ENCODE measurements at regions not wholly inside any gene's neighbourhood (a gene's known extent, or its start where the extent isn't known, plus 50 kb on each side); places are given as distances from the start of the nearest gene placed in this dataset.
"Not testable (repeated sequence)": the region's sequence is repeated elsewhere in the genome, so short reads cannot be mapped to it uniquely, and the experiment has no call there.

DNA sequence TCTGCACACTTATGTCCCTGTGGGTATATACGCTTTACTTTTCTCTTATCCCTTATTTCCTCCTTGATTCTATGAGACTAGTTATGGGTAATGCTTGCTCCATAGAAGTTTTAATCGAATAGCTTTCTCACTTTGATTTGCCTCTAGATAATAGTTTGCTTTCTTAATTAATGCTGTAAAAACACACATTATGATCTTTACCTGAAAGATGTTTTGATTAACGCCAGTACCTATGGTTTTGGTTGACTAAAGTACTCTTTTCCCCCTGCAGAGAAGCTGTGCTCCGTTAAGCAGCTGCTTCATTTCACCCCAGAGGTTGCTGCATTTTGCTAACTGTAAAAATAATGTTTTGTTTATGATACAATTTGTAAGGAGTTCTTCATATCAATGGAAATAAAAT lies 362.3 kb downstream of the FLRT2 start:
- Mint-ChIP-seq H3K4me3 (no peak overlapping the region), H3K36me3 (no peaks in the 10 kb centered on the region), H3K27me3 (no peaks in the 10 kb centered on the region), H3K9me3 (no peaks in the 10 kb centered on the region), H3K27ac (no peak overlapping the region), H3K4me1 (ENCODE audit: low read depth) (no peaks in the 10 kb centered on the region)
- CTCF ChIA-PET = no interaction called here
- POLR2A ChIA-PET = no interaction called here
- no peak for DNase-seq
- intact Hi-C loops (cut with micrococcal nuclease) = no loop called here

DNA sequence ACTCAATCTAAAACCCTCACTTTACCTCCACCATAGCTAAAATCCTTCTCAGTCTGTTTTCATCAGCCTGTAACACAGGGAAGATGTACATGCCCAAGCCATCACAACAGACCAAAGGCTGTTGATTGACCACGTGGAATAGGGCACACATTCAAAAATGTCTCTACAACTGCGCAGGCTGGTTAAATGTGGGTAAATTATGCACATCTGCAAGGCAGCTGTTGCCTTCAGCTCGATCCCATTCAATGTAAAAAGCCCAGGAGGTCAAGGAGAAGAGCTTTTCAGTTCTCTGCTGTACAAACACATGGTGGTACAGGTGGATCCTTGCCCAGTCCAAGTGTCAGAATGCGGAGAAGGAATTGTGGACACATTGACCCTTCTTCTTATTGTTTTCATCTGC lies 354.0 kb downstream of the FLRT2 start:
- Mint-ChIP-seq H3K4me3 (no peak overlapping the region), H3K27me3 (no peaks in the 10 kb centered on the region), H3K9me3 (peaks cover 3% of the 10 kb centered on the region), H3K27ac (no peak overlapping the region), H3K36me3 (no peaks in the 10 kb centered on the region), H3K4me1 (ENCODE audit: low read depth) (no peaks in the 10 kb centered on the region)
- ChIA-PET POLR2A (no interaction called here), CTCF (no interaction called here)
- intact Hi-C loops (cut with micrococcal nuclease) = no loop called here
- no peak for DNase-seq

DNA sequence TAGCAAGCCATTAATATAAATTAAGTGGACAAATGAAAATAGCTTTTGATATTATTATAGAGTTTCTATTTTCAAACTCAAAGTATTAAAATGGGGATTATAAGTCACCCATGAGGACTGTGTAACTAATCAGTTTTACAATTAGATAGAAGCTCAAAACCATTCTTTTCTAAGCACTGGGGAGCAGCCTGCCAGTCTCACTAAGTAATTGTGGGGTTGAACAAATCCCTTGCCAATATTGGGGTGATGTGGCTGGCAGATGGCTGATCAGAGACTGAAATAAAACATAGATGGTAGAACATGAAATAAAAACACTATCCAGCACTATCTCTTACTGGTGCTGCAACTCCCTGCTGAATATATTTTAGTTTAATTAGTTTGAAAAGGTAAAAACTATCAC lies 353.2 kb downstream of the FLRT2 start:
- intact Hi-C loops (cut with micrococcal nuclease) = no loop called here
- CTCF ChIA-PET = no interaction called here
- no peaks in the 10 kb centered on the region for H3K4me1 Mint-ChIP-seq (ENCODE audit: low read depth)

DNA sequence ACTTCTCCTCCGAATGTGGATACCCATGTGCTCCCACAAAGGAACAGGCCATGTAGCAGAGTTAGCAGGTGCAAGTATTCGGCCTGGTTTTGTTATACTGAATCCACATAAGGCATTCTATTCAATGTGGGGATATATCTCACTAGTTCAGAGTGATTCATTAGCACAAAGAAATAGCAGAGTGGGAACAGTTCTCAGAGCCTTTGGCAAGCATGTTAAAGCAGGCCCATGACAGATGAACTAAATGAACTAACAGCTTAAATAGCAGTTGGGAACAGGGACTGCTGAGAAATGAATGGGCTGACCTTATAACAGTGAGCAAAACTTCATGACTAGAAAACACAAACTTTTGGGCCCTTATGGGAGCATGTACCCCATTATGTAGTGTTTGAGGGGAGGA lies 352.0 kb downstream of the FLRT2 start:
- POLR2A ChIA-PET = no interaction called here
- H3K27me3 Mint-ChIP-seq = no peaks in the 10 kb centered on the region
- H3K9me3 Mint-ChIP-seq = peaks cover 3% of the 10 kb centered on the region
- no peaks in the 10 kb centered on the region for H3K4me1 Mint-ChIP-seq (ENCODE audit: low read depth)
- H3K4me3 Mint-ChIP-seq = no peak overlapping the region
- no peak overlapping the region for H3K27ac Mint-ChIP-seq
- H3K36me3 Mint-ChIP-seq = no peaks in the 10 kb centered on the region
- DNase-seq = no peak
- CTCF ChIA-PET = no interaction called here
- intact Hi-C loops (cut with micrococcal nuclease) = no loop called here

More for the DNA sequence above, 353.2 kb downstream of the FLRT2 start:
- DNase-seq = no peak
- Mint-ChIP-seq H3K9me3 (peaks cover 3% of the 10 kb centered on the region), H3K36me3 (no peaks in the 10 kb centered on the region), H3K4me3 (no peak overlapping the region), H3K27ac (no peak overlapping the region), H3K27me3 (no peaks in the 10 kb centered on the region)
- POLR2A ChIA-PET = no interaction called here

DNA sequence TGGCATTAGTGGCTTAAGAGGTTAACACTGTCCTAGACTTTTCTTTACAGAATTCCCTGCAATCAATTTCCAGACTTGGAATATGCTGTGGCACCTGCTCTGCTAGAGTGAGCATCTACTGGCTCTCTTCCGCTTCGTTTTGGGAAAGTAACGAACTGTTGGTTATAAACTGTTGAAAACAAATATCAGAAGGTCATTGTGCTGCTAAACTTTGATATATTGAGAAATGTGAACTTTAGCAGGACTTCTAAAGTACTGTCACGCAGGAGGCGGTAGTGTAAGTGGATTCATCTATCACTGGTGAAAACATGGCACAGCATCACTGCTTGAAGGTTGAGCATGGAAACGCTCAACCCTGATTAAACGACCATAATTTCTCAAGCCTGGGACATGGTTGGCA lies 348.9 kb downstream of the FLRT2 start:
- Mint-ChIP-seq H3K36me3 (no peaks in the 10 kb centered on the region), H3K4me1 (ENCODE audit: low read depth) (no peaks in the 10 kb centered on the region), H3K9me3 (no peaks in the 10 kb centered on the region), H3K4me3 (no peak overlapping the region), H3K27me3 (no peaks in the 10 kb centered on the region), H3K27ac (no peak overlapping the region)
- DNase-seq = no peak
- ChIA-PET CTCF (no interaction called here), POLR2A (no interaction called here)
- intact Hi-C loops (cut with micrococcal nuclease) = no loop called here

DNA sequence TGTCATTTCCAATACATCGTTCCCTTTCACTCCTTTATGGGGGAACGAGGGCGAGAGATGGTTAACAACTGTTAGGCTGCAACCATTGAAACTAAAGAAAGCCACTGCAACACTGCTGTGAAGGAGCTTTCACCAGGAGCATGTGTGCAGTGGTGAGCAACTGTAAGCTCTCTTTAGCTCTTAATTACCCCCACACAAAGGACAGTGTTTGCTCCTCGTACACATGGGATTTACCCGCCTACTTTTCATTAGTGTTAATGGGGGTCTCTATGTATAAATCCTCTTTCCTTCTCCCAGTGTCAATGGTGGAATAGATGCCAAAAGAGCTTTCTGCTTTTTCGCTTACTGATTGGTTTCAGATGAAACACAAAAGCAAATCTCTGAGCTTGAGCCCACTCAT lies 343.1 kb downstream of the FLRT2 start:
- peaks cover 2% of the 10 kb centered on the region for H3K9me3 Mint-ChIP-seq
- H3K36me3 Mint-ChIP-seq = no peaks in the 10 kb centered on the region
- CTCF ChIA-PET = no interaction called here
- no peaks in the 10 kb centered on the region for H3K27me3 Mint-ChIP-seq
- intact Hi-C loops (cut with micrococcal nuclease) = no loop called here
- POLR2A ChIA-PET = no interaction called here
- no peaks in the 10 kb centered on the region for H3K4me1 Mint-ChIP-seq (ENCODE audit: low read depth)
- H3K27ac Mint-ChIP-seq = no peak overlapping the region
- no peak for DNase-seq
- H3K4me3 Mint-ChIP-seq = no peak overlapping the region

DNA sequence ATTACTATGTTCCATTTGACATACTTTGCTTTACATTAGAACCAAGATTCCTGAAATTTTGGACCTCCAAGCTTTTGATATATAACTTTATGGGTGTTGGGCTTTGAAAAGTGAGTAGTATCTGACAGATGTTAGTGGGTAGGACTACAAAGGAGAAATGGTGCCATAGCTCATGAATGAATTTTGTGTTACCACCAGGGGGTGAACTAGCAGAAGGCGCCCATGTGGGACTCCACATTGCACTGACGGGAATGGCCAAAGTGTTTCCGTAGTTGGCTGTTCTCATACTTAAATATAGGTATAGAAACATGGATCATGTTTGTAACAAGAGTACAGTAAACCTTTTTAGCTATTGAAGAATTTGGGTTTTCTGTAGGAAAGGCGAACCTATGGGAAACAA lies 337.5 kb downstream of the FLRT2 start:
- DNase-seq = no peak
- peaks cover 2% of the 10 kb centered on the region for H3K9me3 Mint-ChIP-seq
- intact Hi-C loops (cut with micrococcal nuclease) = no loop called here
- H3K4me1 Mint-ChIP-seq (ENCODE audit: low read depth) = no peaks in the 10 kb centered on the region
- ChIA-PET CTCF (interaction anchor here (0.6 to 1.3 kb wide), 3 partner anchors 9 to 192 kb away, joined by 3 read pairs; no protein-coding TSS in a partner anchor), POLR2A (interaction anchor here (0.6 kb wide), 1 partner anchor 65 kb away, joined by 4 read pairs; no protein-coding TSS in a partner anchor)
- H3K36me3 Mint-ChIP-seq = no peaks in the 10 kb centered on the region
- no peaks in the 10 kb centered on the region for H3K27me3 Mint-ChIP-seq
- H3K27ac Mint-ChIP-seq = no peak overlapping the region
- no peak overlapping the region for H3K4me3 Mint-ChIP-seq

DNA sequence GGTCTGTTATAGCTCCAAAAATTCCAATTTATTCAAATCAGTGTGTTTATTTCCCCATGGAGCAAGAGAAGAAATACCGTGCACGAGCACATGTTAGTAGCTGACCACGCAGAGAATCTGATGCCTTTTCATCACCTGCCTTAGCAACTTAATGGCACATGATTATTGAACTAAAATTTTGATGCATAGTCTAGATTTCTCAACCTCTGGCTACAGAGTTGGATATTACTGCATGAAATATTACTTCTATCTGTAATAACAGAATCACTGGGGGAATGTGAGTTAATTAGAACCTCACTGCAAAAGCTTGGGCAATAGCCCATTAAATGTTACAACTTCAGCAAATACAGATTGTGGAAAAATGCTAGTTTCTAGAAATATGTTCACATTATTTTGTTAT lies 335.8 kb downstream of the FLRT2 start:
- H3K36me3 Mint-ChIP-seq = no peaks in the 10 kb centered on the region

DNA sequence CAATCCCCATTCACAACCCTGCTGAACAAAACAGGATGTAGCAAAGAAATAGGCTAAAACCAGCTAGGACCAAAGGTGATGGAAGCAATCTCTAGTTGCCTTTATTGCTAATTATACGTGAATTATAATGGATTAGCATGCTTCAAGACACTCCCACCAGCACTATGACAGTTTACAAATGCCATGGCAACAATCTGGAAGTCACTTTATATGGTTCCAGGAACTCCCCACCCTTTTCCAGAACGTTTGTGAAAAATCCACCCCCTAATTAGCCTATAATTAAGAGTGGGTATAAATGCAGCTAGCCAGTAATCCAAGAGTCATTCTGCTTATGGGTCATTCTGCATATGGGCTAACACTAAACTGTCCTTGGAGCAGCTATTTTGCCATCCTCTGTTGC lies 328.7 kb downstream of the FLRT2 start:
- intact Hi-C loops (cut with micrococcal nuclease) = loop anchor here (10.0 kb wide), 1 partner anchor 176 kb away; no protein-coding TSS in a partner anchor
- Mint-ChIP-seq H3K4me1 (ENCODE audit: low read depth) (no peaks in the 10 kb centered on the region), H3K4me3 (no peak overlapping the region), H3K36me3 (no peaks in the 10 kb centered on the region), H3K27me3 (peaks cover 3% of the 10 kb centered on the region), H3K27ac (no peak overlapping the region), H3K9me3 (peaks cover 2% of the 10 kb centered on the region)
- no peak for DNase-seq
- ChIA-PET POLR2A (no interaction called here), CTCF (no interaction called here)

More for the DNA sequence above, 335.8 kb downstream of the FLRT2 start:
- Mint-ChIP-seq H3K4me3 (no peak overlapping the region), H3K4me1 (ENCODE audit: low read depth) (no peaks in the 10 kb centered on the region), H3K27me3 (peaks cover 2% of the 10 kb centered on the region), H3K27ac (no peak overlapping the region), H3K9me3 (peaks cover 2% of the 10 kb centered on the region)
- CTCF ChIA-PET = interaction anchor here (0.7 kb wide), 1 partner anchor 14 kb away, joined by 3 read pairs; no protein-coding TSS in a partner anchor
- intact Hi-C loops (cut with micrococcal nuclease) = no loop called here
- POLR2A ChIA-PET = no interaction called here
- DNase-seq = no peak

DNA sequence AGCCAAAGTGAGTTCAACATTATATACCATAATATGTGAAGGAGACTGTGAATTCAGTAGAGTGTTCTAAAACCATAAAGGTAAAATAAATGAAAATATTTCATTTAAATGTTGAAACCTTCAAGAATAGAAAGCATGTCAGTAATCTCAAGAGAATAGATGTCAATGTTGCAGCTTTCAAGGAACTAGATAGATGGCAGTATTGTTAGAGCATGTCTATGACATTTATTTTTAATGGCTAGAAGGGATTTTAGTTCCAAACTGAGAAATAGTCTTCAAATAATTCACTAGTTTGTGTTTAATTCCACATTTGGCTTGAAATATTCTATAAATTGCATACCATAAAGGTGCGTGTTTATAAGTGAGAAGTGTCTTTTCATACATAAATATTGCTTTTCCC lies 326.5 kb downstream of the FLRT2 start:
- Mint-ChIP-seq H3K4me3 (no peak overlapping the region), H3K4me1 (ENCODE audit: low read depth) (no peaks in the 10 kb centered on the region), H3K36me3 (no peaks in the 10 kb centered on the region), H3K27me3 (peaks cover 1% of the 10 kb centered on the region), H3K27ac (no peak overlapping the region), H3K9me3 (peaks cover 2% of the 10 kb centered on the region)
- no peak for DNase-seq
- intact Hi-C loops (cut with micrococcal nuclease) = loop anchor here (10.0 kb wide), 1 partner anchor 178 kb away; no protein-coding TSS in a partner anchor
- ChIA-PET POLR2A (no interaction called here), CTCF (interaction anchor here (1.1 kb wide), 1 partner anchor 11 kb away, joined by 3 read pairs; no protein-coding TSS in a partner anchor)

DNA sequence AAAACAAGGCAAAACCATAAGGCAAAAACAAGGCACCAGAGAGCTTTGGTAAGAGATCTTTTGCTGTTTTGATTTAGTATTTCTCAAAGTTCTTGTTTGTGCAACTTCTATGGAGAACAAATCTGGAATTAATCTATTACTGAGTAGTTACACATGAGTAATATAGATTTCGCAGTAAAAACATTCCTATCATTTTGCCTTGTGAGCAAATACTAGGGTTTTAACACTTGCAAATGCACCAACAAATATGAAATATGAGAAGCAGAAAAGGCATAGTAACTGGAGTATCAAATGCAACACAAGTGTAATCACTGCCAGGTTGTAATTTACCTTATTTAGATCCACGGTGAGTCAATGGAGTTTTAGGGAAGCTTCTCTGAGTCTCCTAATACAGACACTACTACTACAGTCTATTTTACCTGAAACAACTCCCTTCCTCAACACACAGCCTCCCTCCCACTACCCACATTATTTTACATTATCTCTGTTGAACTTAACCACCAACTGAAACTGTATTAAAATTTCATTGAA lies 324.1 kb downstream of the FLRT2 start:
- Mint-ChIP-seq H3K4me3 (no peak overlapping the region), H3K9me3 (peaks cover 2% of the 10 kb centered on the region), H3K27ac (no peak overlapping the region), H3K4me1 (ENCODE audit: low read depth) (no peaks in the 10 kb centered on the region), H3K27me3 (peaks cover 1% of the 10 kb centered on the region), H3K36me3 (no peaks in the 10 kb centered on the region)
- ChIA-PET POLR2A (no interaction called here), CTCF (no interaction called here)
- intact Hi-C loops (cut with micrococcal nuclease) = loop anchor here (10.0 kb wide), 1 partner anchor 181 kb away; no protein-coding TSS in a partner anchor
- no peak for DNase-seq

DNA sequence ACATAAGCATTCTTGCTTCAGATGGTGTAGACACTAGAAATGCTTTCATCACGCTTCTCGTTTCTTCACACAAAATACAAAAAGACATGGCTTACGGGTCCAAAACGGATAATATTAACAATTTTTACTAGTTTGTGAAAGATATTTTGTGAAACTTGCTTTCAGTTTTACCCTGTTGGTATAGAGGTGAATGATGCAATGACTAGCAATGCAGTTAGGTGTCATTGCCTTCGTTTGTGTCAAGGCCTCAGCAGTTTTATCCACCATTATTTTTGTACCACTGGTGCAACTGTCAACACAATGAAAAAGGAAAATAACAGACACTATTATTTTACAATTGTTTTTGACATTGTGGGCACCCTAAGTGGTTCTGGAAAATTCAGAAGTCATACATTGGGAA lies 323.0 kb downstream of the FLRT2 start:
- Mint-ChIP-seq H3K4me1 (ENCODE audit: low read depth) (no peaks in the 10 kb centered on the region), H3K4me3 (no peak overlapping the region), H3K27me3 (peaks cover 1% of the 10 kb centered on the region), H3K9me3 (peaks cover 2% of the 10 kb centered on the region), H3K27ac (no peak overlapping the region), H3K36me3 (no peaks in the 10 kb centered on the region)
- CTCF ChIA-PET = no interaction called here
- no peak for DNase-seq
- intact Hi-C loops (cut with micrococcal nuclease) = loop anchor here (10.0 kb wide), 1 partner anchor 182 kb away; no protein-coding TSS in a partner anchor
- POLR2A ChIA-PET = no interaction called here

DNA sequence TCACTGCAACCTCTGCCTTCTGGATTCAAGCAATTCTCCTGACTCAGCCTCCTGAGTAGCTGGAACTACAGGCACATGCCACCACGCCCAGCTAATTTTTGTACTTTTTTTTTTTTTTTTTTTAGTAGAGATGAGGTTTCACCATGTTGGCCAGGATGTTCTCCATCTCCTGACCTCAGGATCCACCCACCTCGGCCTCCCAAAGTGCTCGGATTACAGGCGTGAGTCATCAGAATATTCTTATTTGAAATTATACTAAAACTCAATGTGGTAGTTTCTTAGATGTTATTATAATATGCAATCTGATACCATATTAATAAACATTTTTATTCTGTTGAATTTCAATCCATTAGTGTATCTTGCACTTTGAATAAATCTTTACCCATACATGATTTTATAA lies 322.2 kb downstream of the FLRT2 start:
- H3K4me1 Mint-ChIP-seq (ENCODE audit: low read depth); H3K27me3 Mint-ChIP-seq; H3K9me3 Mint-ChIP-seq; CTCF ChIA-PET; H3K4me3 Mint-ChIP-seq; H3K27ac Mint-ChIP-seq; DNase-seq; POLR2A ChIA-PET; H3K36me3 Mint-ChIP-seq: not testable (repeated sequence)
- intact Hi-C loops (cut with micrococcal nuclease) = loop anchor here (10.0 kb wide), 1 partner anchor 183 kb away; no protein-coding TSS in a partner anchor
